ENCODE measurements at regions not wholly inside any gene's neighbourhood (a gene's known extent, or its start where the extent isn't known, plus 50 kb on each side); places are given as distances from the start of the nearest gene placed in this dataset.

DNA sequence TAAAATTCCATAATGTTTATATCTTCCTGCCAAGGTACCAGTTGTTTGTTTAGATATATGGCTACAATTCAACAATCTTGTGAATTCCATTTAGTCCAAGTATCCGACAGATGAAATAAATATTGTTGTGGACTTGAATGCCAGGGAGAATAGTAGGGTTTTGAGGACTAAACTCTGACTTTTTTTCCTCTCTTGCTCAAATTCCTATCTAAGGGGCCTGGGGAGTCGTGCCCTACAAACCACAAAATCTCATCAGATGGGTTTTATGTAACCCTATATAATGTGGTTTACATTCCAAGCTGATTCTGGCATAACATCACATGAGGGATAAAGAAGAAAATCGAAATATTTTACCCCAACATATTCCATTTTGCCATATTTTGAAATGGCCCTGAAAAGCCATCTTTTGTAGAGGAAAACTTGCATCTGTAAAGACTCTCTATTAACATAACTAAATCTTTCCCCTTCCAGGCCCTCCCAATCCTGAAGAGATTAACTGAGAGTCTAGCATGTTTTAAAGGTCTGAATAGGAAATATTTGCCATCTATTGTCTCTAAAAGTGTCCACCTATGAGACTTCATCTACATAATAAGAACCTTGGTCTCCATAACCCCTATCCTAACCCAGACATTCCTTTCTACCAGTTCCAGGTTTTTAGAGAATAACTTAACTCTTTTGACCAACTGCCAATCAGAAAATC is 184.7 kb upstream of the KITLG start:
- TF ChIP-seq, protein P1, sequence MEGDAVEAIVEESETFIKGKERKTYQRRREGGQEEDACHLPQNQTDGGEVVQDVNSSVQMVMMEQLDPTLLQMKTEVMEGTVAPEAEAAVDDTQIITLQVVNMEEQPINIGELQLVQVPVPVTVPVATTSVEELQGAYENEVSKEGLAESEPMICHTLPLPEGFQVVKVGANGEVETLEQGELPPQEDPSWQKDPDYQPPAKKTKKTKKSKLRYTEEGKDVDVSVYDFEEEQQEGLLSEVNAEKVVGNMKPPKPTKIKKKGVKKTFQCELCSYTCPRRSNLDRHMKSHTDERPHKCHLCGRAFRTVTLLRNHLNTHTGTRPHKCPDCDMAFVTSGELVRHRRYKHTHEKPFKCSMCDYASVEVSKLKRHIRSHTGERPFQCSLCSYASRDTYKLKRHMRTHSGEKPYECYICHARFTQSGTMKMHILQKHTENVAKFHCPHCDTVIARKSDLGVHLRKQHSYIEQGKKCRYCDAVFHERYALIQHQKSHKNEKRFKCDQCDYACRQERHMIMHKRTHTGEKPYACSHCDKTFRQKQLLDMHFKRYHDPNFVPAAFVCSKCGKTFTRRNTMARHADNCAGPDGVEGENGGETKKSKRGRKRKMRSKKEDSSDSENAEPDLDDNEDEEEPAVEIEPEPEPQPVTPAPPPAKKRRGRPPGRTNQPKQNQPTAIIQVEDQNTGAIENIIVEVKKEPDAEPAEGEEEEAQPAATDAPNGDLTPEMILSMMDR (IDR thresholded peaks at IDR 0.05; ENCODE audit: insufficient read depth, low read length): no peak
- DNase-seq (ENCODE audit: low read depth): no peak
- H3K4me3 ChIP-seq (ENCODE audit: low read depth, low read length): no peak overlapping the region

DNA sequence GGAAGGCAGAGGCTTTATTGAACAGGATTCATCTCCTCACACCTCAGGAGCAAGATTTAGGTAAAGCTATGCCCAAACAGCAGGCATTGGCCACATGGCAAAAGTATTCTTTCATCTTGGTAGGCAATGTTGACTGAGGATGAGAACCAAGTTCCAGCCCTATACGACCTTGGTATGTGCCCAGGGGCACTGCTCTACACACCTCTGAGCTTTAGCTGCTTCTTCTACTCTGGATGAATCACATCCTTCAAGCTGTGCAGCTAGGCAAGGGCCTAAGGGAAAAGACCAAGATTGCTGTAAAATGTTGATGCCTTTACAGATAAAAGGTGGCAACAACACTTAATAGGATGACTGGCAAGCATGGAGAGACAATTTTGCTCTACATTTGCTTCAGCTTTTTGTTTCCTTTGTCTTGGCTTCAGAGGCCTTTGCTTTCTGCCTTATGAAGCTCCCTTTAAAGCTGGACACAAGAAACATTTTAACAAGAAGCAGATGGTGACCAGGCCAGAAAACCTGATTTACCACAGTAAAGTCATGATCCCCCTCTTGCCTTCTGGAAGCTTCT is 183.3 kb upstream of the KITLG start:
- no peak for DNase-seq (ENCODE audit: low read depth)
- TF ChIP-seq, protein P1 (IDR thresholded peaks at IDR 0.05; ENCODE audit: insufficient read depth, low read length): no peak
- no peak overlapping the region for H3K4me3 ChIP-seq (ENCODE audit: low read depth, low read length)

DNA sequence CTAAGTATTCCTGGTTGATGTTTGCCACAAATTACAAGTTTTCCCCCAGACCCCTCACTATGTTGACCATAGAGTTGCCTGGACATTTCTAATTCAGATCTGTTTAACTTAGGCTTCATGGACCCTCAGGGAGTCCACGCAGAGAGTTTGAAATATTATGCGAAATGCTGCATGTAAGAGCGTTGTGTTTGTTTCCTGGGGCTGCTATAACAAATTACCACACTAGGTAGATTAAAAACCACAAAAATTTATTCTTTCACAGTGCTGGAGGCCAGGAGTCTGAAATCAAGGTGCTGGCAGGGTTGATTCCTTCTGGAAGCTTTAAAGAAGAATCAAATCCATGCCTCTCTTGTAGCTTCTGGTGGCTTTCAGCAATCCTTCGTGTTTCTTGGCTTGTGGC is 177.9 kb upstream of the KITLG start:
- no peak overlapping the region for H3K4me3 ChIP-seq (ENCODE audit: low read depth, low read length)

DNA sequence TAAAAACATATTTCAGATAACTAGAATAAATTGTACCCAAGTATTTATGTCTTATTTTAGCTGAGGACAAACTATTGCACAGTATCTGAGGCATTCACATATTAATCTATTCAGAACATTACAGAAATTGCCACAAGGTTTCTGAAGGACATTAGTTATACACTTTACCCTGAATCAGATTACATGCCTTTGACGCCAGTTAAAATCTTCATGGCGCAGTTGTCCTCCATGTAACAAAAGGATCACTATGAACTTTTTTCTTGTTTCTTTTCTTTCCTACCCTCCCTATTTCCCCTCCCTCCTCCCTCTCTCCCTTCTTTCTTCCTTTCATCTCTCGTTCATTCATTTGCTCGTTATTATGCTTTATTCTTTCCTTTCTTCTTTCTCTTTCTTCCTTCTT is 176.6 kb upstream of the KITLG start:
- TF ChIP-seq, protein P1 (IDR thresholded peaks at IDR 0.05; ENCODE audit: insufficient read depth, low read length): no peak
- H3K4me3 ChIP-seq (ENCODE audit: low read depth, low read length): no peak overlapping the region
- DNase-seq (ENCODE audit: low read depth): no peak

More for the DNA sequence above, 177.9 kb upstream of the KITLG start:
- TF ChIP-seq, protein P1 (IDR thresholded peaks at IDR 0.05; ENCODE audit: insufficient read depth, low read length): no peak
- no peak for DNase-seq (ENCODE audit: low read depth)

DNA sequence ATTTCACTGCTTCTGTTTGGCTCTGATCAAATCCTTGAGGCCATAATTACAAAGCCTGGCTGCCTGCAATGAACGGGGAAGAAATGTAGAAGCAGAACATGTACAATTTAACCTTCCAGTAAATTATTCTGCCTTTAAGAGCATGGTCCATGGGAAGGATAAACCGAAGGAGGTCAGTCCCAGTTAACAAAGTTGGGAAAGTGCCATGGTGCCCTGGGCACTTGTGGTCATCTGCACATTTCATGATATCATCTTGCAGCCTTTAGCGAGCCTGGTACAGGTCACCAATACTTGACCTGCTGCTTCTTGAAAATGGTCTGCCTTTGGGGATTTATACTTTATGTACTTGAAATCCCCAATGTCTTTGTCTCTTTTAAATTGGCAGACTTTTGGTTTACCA is 175.9 kb upstream of the KITLG start:
- no peak for DNase-seq (ENCODE audit: low read depth)
- TF ChIP-seq, protein P1 (IDR thresholded peaks at IDR 0.05; ENCODE audit: insufficient read depth, low read length): no peak

DNA sequence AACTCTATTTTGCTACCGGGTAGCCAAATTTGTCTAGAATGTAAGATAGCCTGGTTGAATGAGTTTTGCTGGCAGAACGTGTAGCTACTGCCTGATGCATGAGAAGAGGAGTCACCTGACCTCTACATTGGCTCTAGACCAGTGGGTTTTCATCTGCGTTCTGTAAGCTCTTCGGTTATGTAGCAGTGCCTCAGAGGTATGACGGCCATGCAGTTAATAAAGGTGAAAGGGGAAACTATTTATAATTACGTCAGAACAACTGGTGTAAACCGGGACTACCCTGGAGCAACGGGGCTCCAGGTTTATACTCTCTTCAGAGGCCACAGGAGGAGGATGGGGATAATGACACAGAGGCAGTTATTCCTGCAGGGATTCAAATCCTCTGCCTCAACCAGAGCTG is 173.4 kb upstream of the KITLG start:
- DNase-seq (ENCODE audit: low read depth): no peak
- TF ChIP-seq, protein P1 (IDR thresholded peaks at IDR 0.05; ENCODE audit: insufficient read depth, low read length): no peak
- no peak overlapping the region for H3K4me3 ChIP-seq (ENCODE audit: low read depth, low read length)

More for the DNA sequence above, 175.9 kb upstream of the KITLG start:
- H3K4me3 ChIP-seq (ENCODE audit: low read depth, low read length): no peak overlapping the region
